ENCODE measurements at regions not wholly inside any gene's neighbourhood (a gene's known extent, or its start where the extent isn't known, plus 50 kb on each side); places are given as distances from the start of the nearest gene placed in this dataset.
A peak's percentile ranks its signal among the peaks of the same experiment; 100 is the strongest.

GRCh38 chr4:182090186-182090585 is 153.0 kb upstream of the TENM3 start:
- Histone ChIP-seq H3K27ac (ENCODE audit: low read length, poor library complexity, severe bottlenecking) (no peak overlapping the region), H3K9ac (ENCODE audit: low read length) (no peak overlapping the region), H3K14ac (ENCODE audit: low read length in 2 of 2) (no peak overlapping the region), H3K27me3 (ENCODE audit: control insufficient read depth in 1 of 2, insufficient read depth in 1 of 2, low read length in 2 of 2) (no peaks in the 10 kb centered on the region), H3K23ac (ENCODE audit: low read length in 2 of 2) (no peak overlapping the region), H3K9me3 (ENCODE audit: control insufficient read depth, low read length) (no peaks in the 10 kb centered on the region), H3K79me1 (replicated peaks; ENCODE audit: low read length, poor library complexity, severe bottlenecking) (no peaks in the 10 kb centered on the region), H3K4me2 (ENCODE audit: low read length, poor library complexity, severe bottlenecking) (no peak overlapping the region), H2AK5ac (ENCODE audit: low read length, severe bottlenecking) (peak overlapping the region; percentile 45), H2BK12ac (ENCODE audit: low read length in 2 of 2) (no peak overlapping the region), H4K91ac (ENCODE audit: low read length) (no peak overlapping the region), H2BK15ac (ENCODE audit: low read depth, poor library complexity, severe bottlenecking) (no peak overlapping the region), H2BK5ac (ENCODE audit: low read depth, low read length, poor library complexity, severe bottlenecking) (no peak overlapping the region), H2BK120ac (ENCODE audit: low read depth, low read length) (no peak overlapping the region), H3K4me3 (ENCODE audit: insufficient read depth in 1 of 2, low read depth in 1 of 2, low read length in 2 of 2) (no peak overlapping the region), H3K36me3 (ENCODE audit: control insufficient read depth in 1 of 2, insufficient read depth in 2 of 2, low read depth in 1 of 2, low read length in 2 of 2) (no peaks in the 10 kb centered on the region), H3K18ac (ENCODE audit: low read depth in 1 of 2, low read length in 2 of 2) (no peak overlapping the region), H4K8ac (ENCODE audit: low read length) (no peak overlapping the region), H3K4me1 (ENCODE audit: control insufficient read depth, insufficient read depth, low read depth, low read length) (peaks cover 6% of the 10 kb centered on the region), H3K4ac (ENCODE audit: low read depth in 1 of 2, low read length in 2 of 2) (no peak overlapping the region), H2AFZ (ENCODE audit: low read depth, low read length) (no peak overlapping the region)
- DNase-seq: no peak
- WGBS: 75% methylated on average over 3 of the region's 5 CpGs

GRCh38 chr4:182091128-182091527 is 152.1 kb upstream of the TENM3 start:
- no peak for DNase-seq
- no peaks in the 10 kb centered on the region for H3K9me3 ChIP-seq (ENCODE audit: control insufficient read depth, low read length)

GRCh38 chr4:182093431-182093831 is 149.8 kb upstream of the TENM3 start:
- Histone ChIP-seq H4K8ac (ENCODE audit: low read length) (no peak overlapping the region), H2AK5ac (ENCODE audit: low read length, severe bottlenecking) (no peak overlapping the region), H3K14ac (ENCODE audit: low read length in 2 of 2) (no peak overlapping the region), H3K4me3 (ENCODE audit: insufficient read depth in 1 of 2, low read depth in 1 of 2, low read length in 2 of 2) (no peak overlapping the region), H3K79me1 (replicated peaks; ENCODE audit: low read length, poor library complexity, severe bottlenecking) (no peaks in the 10 kb centered on the region), H2BK120ac (ENCODE audit: low read depth, low read length) (no peak overlapping the region), H3K27me3 (ENCODE audit: control insufficient read depth in 1 of 2, insufficient read depth in 1 of 2, low read length in 2 of 2) (no peaks in the 10 kb centered on the region), H3K4ac (ENCODE audit: low read depth in 1 of 2, low read length in 2 of 2) (no peak overlapping the region), H2BK5ac (ENCODE audit: low read depth, low read length, poor library complexity, severe bottlenecking) (no peak overlapping the region), H2AFZ (ENCODE audit: low read depth, low read length) (no peak overlapping the region), H3K4me2 (ENCODE audit: low read length, poor library complexity, severe bottlenecking) (no peak overlapping the region), H3K9ac (ENCODE audit: low read length) (no peak overlapping the region), H2BK15ac (ENCODE audit: low read depth, poor library complexity, severe bottlenecking) (no peak overlapping the region), H3K23ac (ENCODE audit: low read length in 2 of 2) (no peak overlapping the region), H2BK12ac (ENCODE audit: low read length in 2 of 2) (no peak overlapping the region), H3K18ac (ENCODE audit: low read depth in 1 of 2, low read length in 2 of 2) (no peak overlapping the region), H3K9me3 (ENCODE audit: control insufficient read depth, low read length) (peaks cover 3% of the 10 kb centered on the region), H3K27ac (ENCODE audit: low read length, poor library complexity, severe bottlenecking) (no peak overlapping the region), H3K36me3 (ENCODE audit: control insufficient read depth in 1 of 2, insufficient read depth in 2 of 2, low read depth in 1 of 2, low read length in 2 of 2) (no peaks in the 10 kb centered on the region), H4K91ac (ENCODE audit: low read length) (no peak overlapping the region), H3K4me1 (ENCODE audit: control insufficient read depth, insufficient read depth, low read depth, low read length) (peaks cover 4% of the 10 kb centered on the region)
- no peak for DNase-seq
- 59% methylated on average over 7 of the region's 7 CpGs for WGBS

More at GRCh38 chr4:182091128-182091527, 152.1 kb upstream of the TENM3 start:
- Histone ChIP-seq H2AFZ (ENCODE audit: low read depth, low read length) (no peak overlapping the region), H3K18ac (ENCODE audit: low read depth in 1 of 2, low read length in 2 of 2) (no peak overlapping the region), H3K4me3 (ENCODE audit: insufficient read depth in 1 of 2, low read depth in 1 of 2, low read length in 2 of 2) (no peak overlapping the region), H3K27ac (ENCODE audit: low read length, poor library complexity, severe bottlenecking) (no peak overlapping the region), H3K4me2 (ENCODE audit: low read length, poor library complexity, severe bottlenecking) (no peak overlapping the region), H3K36me3 (ENCODE audit: control insufficient read depth in 1 of 2, insufficient read depth in 2 of 2, low read depth in 1 of 2, low read length in 2 of 2) (no peaks in the 10 kb centered on the region), H3K4ac (ENCODE audit: low read depth in 1 of 2, low read length in 2 of 2) (no peak overlapping the region), H2BK120ac (ENCODE audit: low read depth, low read length) (no peak overlapping the region), H2BK15ac (ENCODE audit: low read depth, poor library complexity, severe bottlenecking) (no peak overlapping the region), H4K91ac (ENCODE audit: low read length) (no peak overlapping the region), H3K4me1 (ENCODE audit: control insufficient read depth, insufficient read depth, low read depth, low read length) (peaks cover 4% of the 10 kb centered on the region), H3K79me1 (replicated peaks; ENCODE audit: low read length, poor library complexity, severe bottlenecking) (no peaks in the 10 kb centered on the region), H3K14ac (ENCODE audit: low read length in 2 of 2) (no peak overlapping the region), H3K27me3 (ENCODE audit: control insufficient read depth in 1 of 2, insufficient read depth in 1 of 2, low read length in 2 of 2) (no peaks in the 10 kb centered on the region), H2BK12ac (ENCODE audit: low read length in 2 of 2) (no peak overlapping the region), H3K23ac (ENCODE audit: low read length in 2 of 2) (no peak overlapping the region), H2AK5ac (ENCODE audit: low read length, severe bottlenecking) (peak overlapping the region; percentile 47), H3K9ac (ENCODE audit: low read length) (no peak overlapping the region), H2BK5ac (ENCODE audit: low read depth, low read length, poor library complexity, severe bottlenecking) (no peak overlapping the region), H4K8ac (ENCODE audit: low read length) (no peak overlapping the region)
- WGBS: 77% methylated on average over 5 of the region's 5 CpGs

GRCh38 chr4:182093935-182094334 is 149.3 kb upstream of the TENM3 start:
- no peaks in the 10 kb centered on the region for H3K36me3 ChIP-seq (ENCODE audit: control insufficient read depth in 1 of 2, insufficient read depth in 2 of 2, low read depth in 1 of 2, low read length in 2 of 2)
- H2AK5ac ChIP-seq (ENCODE audit: low read length, severe bottlenecking): peak overlapping the region; percentile 69
- no peak for DNase-seq
- H3K4me2 ChIP-seq (ENCODE audit: low read length, poor library complexity, severe bottlenecking): no peak overlapping the region
- H3K9ac ChIP-seq (ENCODE audit: low read length): no peak overlapping the region
- peaks cover 3% of the 10 kb centered on the region for H3K9me3 ChIP-seq (ENCODE audit: control insufficient read depth, low read length)
- peak overlapping the region; percentile 28 for H3K27ac ChIP-seq (ENCODE audit: low read length, poor library complexity, severe bottlenecking)
- H3K4ac ChIP-seq (ENCODE audit: low read depth in 1 of 2, low read length in 2 of 2): no peak overlapping the region
- no peak overlapping the region for H2BK120ac ChIP-seq (ENCODE audit: low read depth, low read length)
- H2BK5ac ChIP-seq (ENCODE audit: low read depth, low read length, poor library complexity, severe bottlenecking): no peak overlapping the region
- H2BK15ac ChIP-seq (ENCODE audit: low read depth, poor library complexity, severe bottlenecking): no peak overlapping the region
- no peak overlapping the region for H4K91ac ChIP-seq (ENCODE audit: low read length)
- H2BK12ac ChIP-seq (ENCODE audit: low read length in 2 of 2): no peak overlapping the region
- 92% methylated on average over 3 of the region's 3 CpGs for WGBS
- peaks cover 4% of the 10 kb centered on the region for H3K4me1 ChIP-seq (ENCODE audit: control insufficient read depth, insufficient read depth, low read depth, low read length)
- H2AFZ ChIP-seq (ENCODE audit: low read depth, low read length): no peak overlapping the region
- no peaks in the 10 kb centered on the region for H3K79me1 ChIP-seq (replicated peaks; ENCODE audit: low read length, poor library complexity, severe bottlenecking)
- no peak overlapping the region for H3K23ac ChIP-seq (ENCODE audit: low read length in 2 of 2)
- no peak overlapping the region for H3K14ac ChIP-seq (ENCODE audit: low read length in 2 of 2)
- H3K27me3 ChIP-seq (ENCODE audit: control insufficient read depth in 1 of 2, insufficient read depth in 1 of 2, low read length in 2 of 2): no peaks in the 10 kb centered on the region
- no peak overlapping the region for H3K4me3 ChIP-seq (ENCODE audit: insufficient read depth in 1 of 2, low read depth in 1 of 2, low read length in 2 of 2)
- no peak overlapping the region for H4K8ac ChIP-seq (ENCODE audit: low read length)
- no peak overlapping the region for H3K18ac ChIP-seq (ENCODE audit: low read depth in 1 of 2, low read length in 2 of 2)

Data from mesenchymal stem cell (in vitro differentiated cells and primary cell).